Thyroid gland (tissue), 4 donors: ENCODE measurements at regions not wholly inside any gene's neighbourhood (a gene's known extent, or its start where the extent isn't known, plus 50 kb on each side); places are given as distances from the start of the nearest gene placed in this dataset.

Experiments
- CTCF ChIP-seq, 6 experiments: fragments of 200-600 bp in 3 of 6; fragments of 450-650 bp in 3 of 6; sonication (generic) in 3 of 6; IDR thresholded peaks; one replicate each; pipeline ENCODE4 v1.5.1; 2016 to 2019; ENCODE audit warnings: antibody characterized with exemption in 6 of 6, mild to moderate bottlenecking in 2 of 6, inconsistent platforms in 1 of 6, moderate library complexity in 1 of 6
- POLR2A ChIP-seq, 2 donors: fragments of 450-650 bp; IDR thresholded peaks; one replicate each; pipeline ENCODE4 v1.6.1; 2017; ENCODE audit warnings: antibody characterized with exemption in 2 of 2, mild to moderate bottlenecking in 2 of 2, moderate library complexity in 1 of 2

DNA sequence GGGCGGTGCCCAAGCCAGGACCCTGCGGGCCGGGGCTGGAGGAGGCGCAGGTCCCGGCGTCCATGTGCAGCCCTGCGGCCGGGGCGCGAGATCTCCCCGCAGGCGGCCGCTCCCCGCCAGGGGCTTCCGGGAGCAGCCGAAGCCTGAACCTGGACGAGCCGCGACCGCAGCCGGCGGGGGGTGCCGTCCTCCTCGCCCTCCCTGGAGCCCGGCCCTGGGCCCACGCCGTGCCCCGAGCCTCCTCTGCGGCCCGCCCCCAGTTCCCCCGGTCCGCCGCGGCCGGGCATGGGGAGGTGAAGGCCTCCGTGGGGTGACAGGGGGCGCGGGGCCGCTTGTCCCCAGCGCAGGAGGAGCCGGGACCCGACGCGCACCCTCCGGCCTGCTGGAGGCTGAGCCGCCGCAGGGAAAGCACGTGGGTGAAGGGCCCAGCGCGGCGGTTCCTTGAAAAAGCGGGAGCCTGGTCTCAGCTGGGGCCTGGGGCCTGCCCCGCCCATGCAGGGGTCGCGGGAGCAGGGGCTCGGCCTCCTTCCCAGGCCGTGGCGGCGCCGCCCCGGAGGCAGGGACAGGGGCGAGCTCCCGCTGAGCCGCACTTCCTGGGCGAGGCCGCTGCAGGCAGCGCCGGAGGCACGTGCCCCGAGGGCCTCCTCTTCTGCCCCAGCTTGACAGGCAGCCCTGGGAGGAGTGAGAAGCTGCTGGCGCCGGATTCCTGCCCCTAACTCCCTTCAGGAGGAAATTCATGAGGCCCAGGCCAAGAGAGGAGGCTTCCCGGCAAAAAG lies 55.6 kb upstream of the PPP2R5C start:
- TF ChIP-seq CTCF (IDR thresholded peaks at IDR 0.05): no peak
- TF ChIP-seq POLR2A (IDR thresholded peaks at IDR 0.05): peak in 1 of 2 donors; percentile 6
